Panc1 (cell line): ENCODE measurements at regions not wholly inside any gene's neighbourhood (a gene's known extent, or its start where the extent isn't known, plus 50 kb on each side); places are given as distances from the start of the nearest gene placed in this dataset.

Experiments used
- ATAC-seq: fragments of 200-7000 bp; cut with Tn5 transposase; 2 replicates; pipeline ENCODE4 v1.9.1; 2020; ENCODE audit warnings: mild to moderate bottlenecking, moderate library complexity
- BruUV-seq: library from RNA; stranded (reverse); fragments of 400-500 nt; replicated peaks from 2 replicates; lab custom pipeline; 2021; lab: Mats Ljungman, UMichigan
- CTCF ChIA-PET: fragments of 300-600 bp; sonication (Branson Sonifier 250); formaldehyde crosslinking; loops from one replicate; lab custom pipeline; 2022; ENCODE audit warnings: antibody characterized with exemption; lab: Charles Lee
- POLR2A ChIA-PET: fragments of 300-600 bp; sonication (Branson Sonifier 250); formaldehyde crosslinking; loops from one replicate; lab custom pipeline; 2022; ENCODE audit warnings: antibody characterized with exemption; lab: Charles Lee
- DNase-seq: peaks from one replicate; pipeline ENCODE4 v3.0.0-alpha.2; 2010; ENCODE audit warnings: low read depth, low spot score
- H3K27ac ChIP-seq: 2 replicates; pipeline ENCODE4 v1.5.1; 2011; ENCODE audit warnings: mild to moderate bottlenecking, low read length, inconsistent platforms
- H3K27me3 ChIP-seq: fragments of 200-500 bp; sonication (Bioruptor generic); 2 replicates; pipeline ENCODE4 v1.6.0; 2014; ENCODE audit warnings: low read length, inconsistent platforms; ENCODE audit not compliant: control insufficient read depth, insufficient read depth
- H3K36me3 ChIP-seq: fragments of 200-500 bp; sonication (Bioruptor generic); 2 replicates; pipeline ENCODE4 v1.5.1; 2014; ENCODE audit warnings: inconsistent platforms, mild to moderate bottlenecking, low read length, moderate library complexity; ENCODE audit not compliant: control insufficient read depth, insufficient read depth
- H3K4me1 ChIP-seq: 2 replicates; pipeline ENCODE4 v1.5.1; 2011; ENCODE audit warnings: inconsistent platforms, mild to moderate bottlenecking, low read length, moderate library complexity; ENCODE audit not compliant: control insufficient read depth, insufficient read depth
- H3K4me3 ChIP-seq, 2 experiments: 2 replicates each; pipeline ENCODE4 v1.5.1; 2011 to 2012; ENCODE audit warnings: low read depth in 2 of 2, low read length in 2 of 2, mild to moderate bottlenecking in 2 of 2, inconsistent platforms in 1 of 2, moderate library complexity in 1 of 2
- H3K9me3 ChIP-seq: fragments of 200-500 bp; sonication (Bioruptor generic); 2 replicates; pipeline ENCODE4 v1.5.1; 2014; ENCODE audit warnings: low read depth, mild to moderate bottlenecking, inconsistent platforms, low read length, moderate library complexity; ENCODE audit not compliant: control insufficient read depth, insufficient read depth
- POLR2AphosphoS5 ChIP-seq: IDR thresholded peaks from 2 replicates; pipeline ENCODE4 v1.6.1; 2012; ENCODE audit warnings: mild to moderate bottlenecking, low read depth, low read length, moderate library complexity
- SIN3A ChIP-seq: IDR thresholded peaks from 2 replicates; pipeline ENCODE4 v1.6.1; 2012; ENCODE audit warnings: low read depth, mild to moderate bottlenecking, low read length, moderate library complexity, borderline replicate concordance; ENCODE audit not compliant: insufficient read depth
- TCF7L2 ChIP-seq: IDR thresholded peaks from 2 replicates; pipeline ENCODE4 v1.6.1; 2011; ENCODE audit warnings: mild to moderate bottlenecking, low read depth, low read length, inconsistent platforms
- in situ Hi-C: cut with HindIII; loops from 2 replicates; pipeline ENCODE4 v1.10.0; 2016; ENCODE audit warnings: low sequenced_read_pairs, low pct_unique_long_range_greater_than_20kb
- intact Hi-C: fragments of 100-400 bp; cut with micrococcal nuclease; formaldehyde crosslinking; loops from one replicate; pipeline ENCODE4 v1.10.0; 2022; ENCODE audit not compliant: unreplicated experiment
- TF ChIP-seq, protein P1 (sequence below): fragments of 450-650 bp; IDR thresholded peaks from 2 replicates; pipeline ENCODE4 v1.5.1; 2017; ENCODE audit warnings: mild to moderate bottlenecking
- TF ChIP-seq, protein P2 (sequence below), 2 experiments: IDR thresholded peaks; 2 replicates each; pipeline ENCODE4 v1.6.1; 2011 to 2012; ENCODE audit warnings: low read depth in 2 of 2, control low read depth in 1 of 2, low read length in 1 of 2, mild to moderate bottlenecking in 1 of 2, moderate library complexity in 1 of 2; ENCODE audit not compliant: insufficient read depth in 1 of 2

DNA sequence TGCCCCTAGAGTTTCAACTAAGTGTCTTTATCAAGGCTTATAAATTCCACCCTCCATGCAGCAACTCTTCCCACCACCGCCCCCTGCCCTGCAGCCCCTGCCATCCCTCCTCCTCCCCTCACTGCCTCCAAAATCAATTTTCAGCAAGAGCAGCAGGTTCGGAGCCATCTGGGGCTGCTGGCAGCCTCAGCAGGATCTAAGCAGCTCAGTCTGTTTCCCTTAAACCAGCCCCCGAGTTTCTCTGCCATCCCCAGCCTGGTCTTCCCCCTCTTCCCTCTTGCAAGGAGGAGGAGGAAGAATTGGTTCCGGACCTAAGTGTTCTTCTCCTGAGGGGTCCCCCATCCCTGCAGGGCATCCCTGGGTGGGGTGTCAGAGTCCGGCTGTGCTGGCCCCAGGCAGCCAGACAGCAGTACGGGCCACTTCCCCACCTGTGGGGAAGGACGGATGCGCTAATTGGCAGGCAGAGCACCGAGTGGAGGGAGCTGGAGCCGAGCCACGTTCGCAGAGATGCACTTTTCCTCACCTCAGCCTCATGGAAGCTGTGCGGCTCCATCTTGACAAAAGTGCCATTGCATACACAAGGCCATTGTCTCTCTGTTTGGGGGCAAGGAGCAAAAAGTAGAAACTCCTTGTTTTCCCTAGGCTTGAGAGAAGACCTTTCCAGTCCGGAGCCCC is 189.3 kb downstream of the KCNA5 start:
- Histone ChIP-seq H3K4me3 (no peak overlapping the region), H3K27ac (no peak overlapping the region), H3K9me3 (no peaks in the 10 kb centered on the region), H3K4me1 (no peaks in the 10 kb centered on the region), H3K27me3 (no peaks in the 10 kb centered on the region), H3K36me3 (no peaks in the 10 kb centered on the region)
- in situ Hi-C loops (no loop called here), intact Hi-C loops (no loop called here)
- no peak for ATAC-seq
- DNase-seq, result no peak
- TF ChIP-seq TCF7L2 (no peak), POLR2AphosphoS5 (no peak), SIN3A (no peak)
- TF ChIP-seq, protein P1, sequence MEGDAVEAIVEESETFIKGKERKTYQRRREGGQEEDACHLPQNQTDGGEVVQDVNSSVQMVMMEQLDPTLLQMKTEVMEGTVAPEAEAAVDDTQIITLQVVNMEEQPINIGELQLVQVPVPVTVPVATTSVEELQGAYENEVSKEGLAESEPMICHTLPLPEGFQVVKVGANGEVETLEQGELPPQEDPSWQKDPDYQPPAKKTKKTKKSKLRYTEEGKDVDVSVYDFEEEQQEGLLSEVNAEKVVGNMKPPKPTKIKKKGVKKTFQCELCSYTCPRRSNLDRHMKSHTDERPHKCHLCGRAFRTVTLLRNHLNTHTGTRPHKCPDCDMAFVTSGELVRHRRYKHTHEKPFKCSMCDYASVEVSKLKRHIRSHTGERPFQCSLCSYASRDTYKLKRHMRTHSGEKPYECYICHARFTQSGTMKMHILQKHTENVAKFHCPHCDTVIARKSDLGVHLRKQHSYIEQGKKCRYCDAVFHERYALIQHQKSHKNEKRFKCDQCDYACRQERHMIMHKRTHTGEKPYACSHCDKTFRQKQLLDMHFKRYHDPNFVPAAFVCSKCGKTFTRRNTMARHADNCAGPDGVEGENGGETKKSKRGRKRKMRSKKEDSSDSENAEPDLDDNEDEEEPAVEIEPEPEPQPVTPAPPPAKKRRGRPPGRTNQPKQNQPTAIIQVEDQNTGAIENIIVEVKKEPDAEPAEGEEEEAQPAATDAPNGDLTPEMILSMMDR, result no peak
- TF ChIP-seq, protein P2, sequence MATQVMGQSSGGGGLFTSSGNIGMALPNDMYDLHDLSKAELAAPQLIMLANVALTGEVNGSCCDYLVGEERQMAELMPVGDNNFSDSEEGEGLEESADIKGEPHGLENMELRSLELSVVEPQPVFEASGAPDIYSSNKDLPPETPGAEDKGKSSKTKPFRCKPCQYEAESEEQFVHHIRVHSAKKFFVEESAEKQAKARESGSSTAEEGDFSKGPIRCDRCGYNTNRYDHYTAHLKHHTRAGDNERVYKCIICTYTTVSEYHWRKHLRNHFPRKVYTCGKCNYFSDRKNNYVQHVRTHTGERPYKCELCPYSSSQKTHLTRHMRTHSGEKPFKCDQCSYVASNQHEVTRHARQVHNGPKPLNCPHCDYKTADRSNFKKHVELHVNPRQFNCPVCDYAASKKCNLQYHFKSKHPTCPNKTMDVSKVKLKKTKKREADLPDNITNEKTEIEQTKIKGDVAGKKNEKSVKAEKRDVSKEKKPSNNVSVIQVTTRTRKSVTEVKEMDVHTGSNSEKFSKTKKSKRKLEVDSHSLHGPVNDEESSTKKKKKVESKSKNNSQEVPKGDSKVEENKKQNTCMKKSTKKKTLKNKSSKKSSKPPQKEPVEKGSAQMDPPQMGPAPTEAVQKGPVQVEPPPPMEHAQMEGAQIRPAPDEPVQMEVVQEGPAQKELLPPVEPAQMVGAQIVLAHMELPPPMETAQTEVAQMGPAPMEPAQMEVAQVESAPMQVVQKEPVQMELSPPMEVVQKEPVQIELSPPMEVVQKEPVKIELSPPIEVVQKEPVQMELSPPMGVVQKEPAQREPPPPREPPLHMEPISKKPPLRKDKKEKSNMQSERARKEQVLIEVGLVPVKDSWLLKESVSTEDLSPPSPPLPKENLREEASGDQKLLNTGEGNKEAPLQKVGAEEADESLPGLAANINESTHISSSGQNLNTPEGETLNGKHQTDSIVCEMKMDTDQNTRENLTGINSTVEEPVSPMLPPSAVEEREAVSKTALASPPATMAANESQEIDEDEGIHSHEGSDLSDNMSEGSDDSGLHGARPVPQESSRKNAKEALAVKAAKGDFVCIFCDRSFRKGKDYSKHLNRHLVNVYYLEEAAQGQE (IDR thresholded peaks at IDR 0.05; ENCODE audit: insufficient read depth in 1 of 2, low read depth in 2 of 2, low read length in 1 of 2), result no peak
- BruUV-seq, result no TSS peak
- ChIA-PET POLR2A (no interaction called here), CTCF (no interaction called here)

DNA sequence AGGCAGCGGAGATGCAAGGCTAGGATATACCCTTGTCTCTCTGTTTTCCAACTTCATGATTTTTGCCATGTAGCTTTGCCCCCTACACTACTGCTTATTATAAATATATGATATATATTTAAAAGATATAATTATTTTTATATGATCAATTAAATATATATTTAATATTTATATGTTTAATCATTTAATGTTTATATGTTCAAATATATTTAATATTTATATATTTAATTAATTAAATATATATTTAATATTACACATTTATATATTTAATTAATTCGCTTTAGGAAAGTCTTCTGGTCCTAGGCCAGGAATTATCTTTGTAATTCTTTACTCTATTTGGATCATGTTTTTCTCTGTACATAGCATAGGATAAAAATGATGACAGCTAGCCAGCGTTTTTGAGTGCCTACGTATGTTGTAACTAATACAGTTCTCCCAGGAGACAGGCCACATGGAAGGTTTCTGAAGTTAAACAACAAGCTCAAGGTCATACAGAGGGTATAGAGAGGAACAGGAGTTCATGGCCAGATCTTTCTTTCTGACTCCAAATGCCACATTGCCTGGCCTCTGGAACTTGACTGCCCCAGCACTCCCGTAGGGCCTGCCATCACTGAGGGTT is 192.5 kb downstream of the KCNA5 start:
- DNase-seq (no peak), ATAC-seq (no peak)
- TF ChIP-seq POLR2AphosphoS5, result no peak
- TF ChIP-seq, protein P2 (IDR thresholded peaks at IDR 0.05; ENCODE audit: insufficient read depth in 1 of 2, low read depth in 2 of 2, low read length in 1 of 2), result no peak
- no peak for TF ChIP-seq TCF7L2
- TF ChIP-seq, protein P1, result no peak
- no peak for TF ChIP-seq SIN3A
- Histone ChIP-seq H3K9me3 (no peaks in the 10 kb centered on the region), H3K27ac (no peak overlapping the region), H3K4me3 (no peak overlapping the region), H3K36me3 (no peaks in the 10 kb centered on the region), H3K4me1 (no peaks in the 10 kb centered on the region), H3K27me3 (no peaks in the 10 kb centered on the region)
- POLR2A ChIA-PET, result no interaction called here
- in situ Hi-C loops (no loop called here), intact Hi-C loops (no loop called here)
- CTCF ChIA-PET, result no interaction called here
- BruUV-seq, result no TSS peak
